ENCODE measurements at regions not wholly inside any gene's neighbourhood (a gene's known extent, or its start where the extent isn't known, plus 50 kb on each side); places are given as distances from the start of the nearest gene placed in this dataset.

GRCh38 chr16:47928008-47928407, 227.8 kb downstream of the ABCC12 start:
- TF ChIP-seq POLR2A (IDR thresholded peaks at IDR 0.05) (no peak), CTCF (IDR thresholded peaks at IDR 0.05) (no peak)
